CD1c-positive myeloid dendritic cell (primary cell): ENCODE measurements at regions not wholly inside any gene's neighbourhood (a gene's known extent, or its start where the extent isn't known, plus 50 kb on each side); places are given as distances from the start of the nearest gene placed in this dataset.

Experiments
- DNase-seq: peaks from one replicate; pipeline ENCODE4 v3.0.0-alpha.2; 2016; ENCODE audit errors: extremely low spot score

- no peak for DNase-seq
Observed at GRCh38 chr10:53749439-53749838, 976.9 kb upstream of the MBL2 start.

DNA sequence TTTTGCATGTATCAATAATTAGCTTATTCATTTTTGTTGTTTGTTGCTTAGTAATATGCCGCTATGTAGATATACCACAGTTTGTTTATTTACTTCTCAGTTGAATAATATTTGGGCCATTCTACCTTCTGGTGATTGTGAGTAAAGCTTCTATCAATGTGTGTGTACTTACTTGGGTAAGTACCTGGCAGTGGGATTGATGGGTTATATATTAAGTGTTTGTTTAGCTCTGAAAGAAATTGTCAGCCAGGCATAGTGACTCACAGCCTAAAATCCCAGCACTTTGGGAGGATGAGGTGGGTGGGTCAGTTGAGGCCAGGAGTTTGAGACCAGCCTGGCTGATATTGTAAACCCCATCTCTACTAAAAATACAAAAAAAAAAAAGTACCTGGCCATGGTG lies 975.7 kb upstream of the MBL2 start:
- DNase-seq, result no peak

DNA sequence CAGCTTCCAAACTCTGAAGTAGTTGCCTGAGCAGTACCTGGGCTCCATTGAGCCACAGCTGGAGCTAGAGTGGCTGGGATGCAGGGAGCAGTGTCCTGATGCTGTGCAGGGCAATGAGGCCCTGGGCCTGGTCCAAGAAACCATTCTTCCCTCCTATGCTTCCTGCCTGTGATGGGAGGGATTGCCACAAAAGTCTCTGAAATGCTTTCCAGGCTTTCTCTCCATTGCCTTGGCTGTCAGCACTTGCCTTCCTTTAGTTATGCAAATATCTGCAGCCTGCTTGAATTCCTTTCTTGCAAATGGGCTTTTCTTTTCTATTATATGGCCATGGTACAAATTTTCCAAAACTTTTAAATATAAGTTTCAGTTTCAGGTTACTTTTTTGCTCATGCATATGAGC lies 972.2 kb upstream of the MBL2 start:
- no peak for DNase-seq

GRCh38 chr10:53744176-53744575 lies 971.6 kb upstream of the MBL2 start:
- no peak for DNase-seq

GRCh38 chr10:53737132-53737531 lies 964.5 kb upstream of the MBL2 start:
- no peak for DNase-seq

DNA sequence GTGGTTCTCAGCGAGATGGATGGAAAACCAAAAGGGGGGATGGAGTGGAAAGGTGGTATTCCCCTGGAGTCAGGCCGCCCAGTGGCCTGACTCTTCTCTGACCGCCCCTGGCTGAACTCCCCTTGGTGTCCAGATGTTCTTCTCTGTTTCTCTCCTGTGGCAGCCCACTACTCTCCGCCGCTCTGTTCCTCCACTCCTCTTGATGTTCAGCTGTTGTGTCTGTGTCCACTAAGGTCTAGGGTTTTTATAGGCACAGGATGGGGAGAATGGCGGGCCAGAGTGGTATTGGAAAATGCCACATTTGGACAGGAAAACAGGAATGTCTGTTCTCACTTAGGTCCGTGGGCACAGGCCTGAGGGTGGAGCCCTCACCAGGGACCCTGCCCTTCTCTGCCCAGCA lies 954.3 kb upstream of the MBL2 start:
- DNase-seq, result no peak

GRCh38 chr10:53724581-53724980 lies 952.0 kb upstream of the MBL2 start:
- DNase-seq, result no peak

DNA sequence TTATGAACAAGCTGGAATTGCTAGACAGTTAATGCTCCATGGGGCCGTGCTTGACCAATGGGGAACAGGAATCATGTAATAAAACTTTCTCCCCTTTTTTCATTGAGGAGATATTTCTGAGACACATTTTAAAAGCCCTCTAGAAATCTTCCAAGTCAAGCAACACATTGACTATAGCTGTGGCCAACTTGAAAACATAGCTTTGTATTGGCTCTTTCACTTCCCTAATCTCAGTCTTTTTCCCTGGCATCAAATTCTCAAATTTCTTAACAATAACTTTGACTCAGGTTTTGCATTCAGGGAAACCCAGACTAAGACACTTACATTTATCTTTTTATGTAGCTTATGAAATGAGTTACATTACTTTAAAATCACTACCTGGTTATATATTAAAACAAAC lies 947.1 kb upstream of the MBL2 start:
- DNase-seq, result no peak

DNA sequence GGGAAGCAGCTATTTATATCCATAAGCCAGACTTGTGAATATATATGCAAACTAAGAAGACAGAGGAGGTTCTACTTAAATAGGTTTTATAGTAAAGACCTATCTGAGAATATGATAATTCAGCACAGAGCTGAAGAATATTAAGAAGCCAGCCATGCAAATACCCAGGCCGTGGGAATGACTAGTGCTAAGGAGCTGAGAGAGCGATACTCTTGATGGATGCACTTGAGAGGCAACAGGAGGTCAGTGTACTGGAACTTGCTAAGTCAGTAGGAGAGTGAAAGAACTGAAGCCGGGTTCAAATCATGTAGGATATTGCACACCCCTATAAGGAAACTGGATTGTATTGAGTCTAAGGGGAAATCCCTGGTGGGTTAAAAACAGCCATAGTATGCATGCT lies 943.6 kb upstream of the MBL2 start:
- no peak for DNase-seq

DNA sequence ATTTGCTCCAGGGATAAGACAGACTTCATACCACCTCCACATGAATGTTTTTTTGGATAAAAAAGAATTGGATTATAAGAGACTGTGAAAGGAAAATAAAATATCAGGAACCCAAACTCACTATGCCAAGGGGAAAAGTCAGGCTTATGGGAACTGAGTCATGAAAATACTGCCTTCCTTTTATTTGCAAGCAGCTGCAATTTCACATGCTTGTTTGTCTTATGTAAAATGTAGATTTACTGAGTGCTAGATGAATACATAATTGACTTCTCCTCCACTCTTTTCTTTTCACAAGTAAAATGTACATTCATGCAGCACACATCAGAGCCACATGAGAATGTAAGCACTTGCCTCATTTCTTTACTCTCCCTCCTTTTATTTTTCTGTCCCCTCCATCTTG lies 940.8 kb upstream of the MBL2 start:
- no peak for DNase-seq

- DNase-seq, result no peak
Observed at GRCh38 chr10:53702489-53702888, 929.9 kb upstream of the MBL2 start.

DNA sequence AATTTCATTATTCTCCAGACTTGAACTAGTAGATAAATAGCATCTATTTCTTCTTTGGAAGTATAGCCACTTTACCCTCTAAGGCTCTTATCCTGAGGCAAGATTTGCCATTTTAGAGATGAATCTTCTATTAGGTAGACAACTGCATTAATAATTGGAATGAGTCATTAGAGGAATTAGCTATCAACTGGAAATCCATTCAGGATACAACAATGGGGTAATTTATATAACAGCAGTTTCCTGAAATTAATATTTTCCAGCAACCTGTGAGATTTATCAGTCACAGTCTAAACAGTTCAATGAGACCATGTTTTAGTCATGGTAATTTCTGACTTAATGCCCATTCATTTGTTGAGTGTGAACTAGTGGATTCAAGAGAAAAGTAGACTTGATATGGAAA lies 928.6 kb upstream of the MBL2 start:
- no peak for DNase-seq

DNA sequence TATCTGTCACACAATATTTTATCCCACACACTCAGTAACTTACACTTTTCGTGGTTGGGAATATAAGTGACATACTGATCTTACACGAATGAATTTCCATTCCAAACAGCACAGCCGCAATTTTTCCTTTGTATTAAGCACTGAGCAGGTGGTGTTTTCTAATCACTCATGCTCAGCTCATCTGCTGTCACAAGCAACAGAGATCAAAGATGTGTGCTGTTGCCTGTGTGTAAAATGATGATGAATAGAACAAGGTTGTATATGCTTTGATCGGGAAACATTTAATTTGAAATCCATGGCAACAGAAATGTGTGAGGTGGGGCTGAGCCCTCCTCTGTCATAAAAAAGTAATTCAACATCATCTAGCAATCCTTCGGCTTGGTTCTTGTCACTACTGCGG lies 927.7 kb upstream of the MBL2 start:
- DNase-seq, result no peak

DNA sequence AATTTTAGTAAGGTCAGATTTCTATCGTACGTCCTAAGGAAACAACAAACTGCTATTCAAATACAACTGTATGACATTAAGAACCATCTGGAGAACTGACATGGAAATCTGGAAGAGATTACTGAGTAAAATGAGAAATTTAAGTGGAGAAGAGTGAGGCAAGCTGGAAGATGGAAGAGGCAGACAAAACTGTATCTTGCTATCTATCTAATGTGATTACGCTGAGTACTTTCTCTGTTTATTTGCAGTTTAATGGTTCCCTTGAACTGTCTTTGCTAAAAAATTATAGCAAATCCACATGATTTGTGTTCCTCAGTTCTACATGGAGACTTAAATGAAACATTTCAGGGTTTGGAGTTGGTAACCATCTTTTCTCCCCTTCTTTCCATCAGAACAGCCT lies 927.1 kb upstream of the MBL2 start:
- DNase-seq, result no peak

DNA sequence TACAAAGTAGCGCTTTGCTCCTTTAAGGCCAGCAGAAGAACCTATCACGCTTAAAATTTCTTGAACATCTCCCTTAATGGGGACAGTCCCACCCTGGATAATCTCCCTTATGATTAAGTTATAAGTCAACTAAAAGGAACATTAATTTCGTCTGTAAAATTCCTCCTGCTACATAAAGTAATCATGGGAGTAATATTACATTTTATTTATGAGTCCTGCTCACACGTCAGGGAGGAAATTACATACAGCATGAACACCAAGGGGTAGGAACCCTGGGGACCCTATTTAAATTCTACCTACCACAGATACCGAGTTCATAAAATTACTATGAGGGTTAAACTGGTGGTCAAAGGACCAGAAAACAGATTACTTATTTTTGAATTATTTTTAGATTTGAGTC lies 926.6 kb upstream of the MBL2 start:
- DNase-seq, result no peak

DNA sequence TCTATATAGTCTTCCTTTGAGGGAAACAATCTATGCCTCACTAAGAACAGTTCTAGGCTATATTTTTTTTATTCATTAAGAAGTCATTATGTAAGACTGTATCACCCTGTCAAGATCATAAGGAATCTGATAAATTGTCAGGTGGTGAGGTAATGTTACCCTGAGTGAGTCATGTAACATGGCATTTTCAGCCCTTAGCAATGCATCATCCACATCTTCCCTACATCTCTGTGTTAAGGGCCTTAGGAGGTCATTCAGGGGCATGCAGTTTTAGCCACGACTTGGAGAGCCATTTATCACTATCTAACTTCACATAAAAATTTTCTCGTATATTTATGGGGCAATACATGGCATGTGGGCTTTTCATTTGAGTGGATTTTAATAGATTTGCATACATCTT lies 924.5 kb upstream of the MBL2 start:
- DNase-seq, result no peak

GRCh38 chr10:53690524-53691240 lies 918.1 kb upstream of the MBL2 start:
- no peak for DNase-seq

GRCh38 chr10:53687800-53688199 lies 915.2 kb upstream of the MBL2 start:
- DNase-seq, result no peak

DNA sequence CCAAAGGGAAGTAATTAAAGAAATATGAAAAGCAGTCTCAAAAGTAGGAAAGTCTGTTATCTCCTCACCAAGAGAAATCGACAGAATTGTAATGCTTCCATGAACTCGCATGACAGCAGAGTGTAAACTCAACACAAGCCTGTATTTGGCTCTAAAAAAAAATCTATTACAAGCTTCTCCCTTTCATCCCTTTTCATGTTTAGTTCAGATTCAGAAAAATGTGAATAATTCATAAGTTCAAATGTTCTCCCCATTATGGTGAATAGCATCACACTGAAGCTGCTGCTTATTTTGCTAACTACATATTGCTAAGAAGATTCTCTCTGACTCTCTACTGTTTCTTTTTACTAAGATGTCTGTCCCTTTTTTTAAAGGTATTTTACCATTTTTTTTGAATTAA lies 910.3 kb upstream of the MBL2 start:
- no peak for DNase-seq

GRCh38 chr10:53682458-53682857 lies 909.9 kb upstream of the MBL2 start:
- no peak for DNase-seq

DNA sequence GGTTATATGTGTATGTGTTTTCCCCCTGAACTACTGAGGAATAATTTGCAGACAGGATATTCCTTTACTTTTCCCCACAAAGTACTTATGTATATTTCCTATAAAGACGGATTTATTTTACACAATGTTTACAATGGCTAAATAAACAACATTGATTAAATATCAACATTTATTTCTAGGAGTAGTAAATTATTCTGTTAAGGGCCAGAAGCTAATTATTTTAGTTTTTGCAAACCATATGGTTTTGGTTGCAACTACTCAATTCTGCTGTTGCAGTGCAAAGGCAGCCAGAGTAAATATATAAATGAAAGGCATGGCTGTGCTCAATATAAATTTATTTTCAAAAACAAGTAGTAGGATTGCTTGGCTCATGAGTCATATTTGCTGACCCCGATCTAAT lies 907.1 kb upstream of the MBL2 start:
- DNase-seq, result no peak

DNA sequence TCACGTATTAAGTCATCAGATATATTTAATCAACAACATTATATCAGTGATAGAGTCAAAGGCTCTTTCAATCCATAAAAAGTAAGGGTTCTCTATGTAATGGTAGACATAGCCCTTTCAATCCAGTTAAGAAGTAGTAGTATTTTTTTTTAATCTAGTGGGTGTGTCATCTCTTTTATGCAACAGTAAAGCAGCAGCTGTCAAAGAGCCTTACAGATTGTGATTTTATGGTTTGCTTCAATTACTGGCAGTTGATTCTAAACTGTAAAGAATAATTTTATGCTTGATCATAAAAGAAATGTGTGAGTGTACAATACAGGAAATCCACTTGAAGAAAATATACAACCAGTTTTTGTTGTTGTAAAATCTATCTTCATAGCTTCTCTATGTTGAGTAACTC lies 902.6 kb upstream of the MBL2 start:
- no peak for DNase-seq

DNA sequence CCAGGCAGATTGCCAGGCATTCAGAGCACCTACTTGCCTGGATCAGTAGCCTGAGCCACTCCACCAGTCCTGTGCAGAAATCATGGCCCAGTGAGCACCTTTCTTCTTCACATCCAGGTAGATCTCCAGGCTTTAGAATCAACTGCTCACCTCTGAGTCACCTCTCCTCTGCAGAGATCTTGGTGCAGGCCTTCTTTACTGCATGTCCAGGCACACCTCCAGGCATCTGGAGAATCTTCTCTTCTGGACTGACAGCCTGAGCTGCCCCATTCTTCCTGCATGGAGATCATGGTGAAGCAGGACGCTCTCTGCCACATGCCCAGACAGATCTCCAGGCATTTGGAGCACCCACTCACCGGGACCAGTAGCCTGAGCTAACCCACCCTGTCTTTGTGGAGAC lies 894.5 kb upstream of the MBL2 start:
- DNase-seq, result no peak

DNA sequence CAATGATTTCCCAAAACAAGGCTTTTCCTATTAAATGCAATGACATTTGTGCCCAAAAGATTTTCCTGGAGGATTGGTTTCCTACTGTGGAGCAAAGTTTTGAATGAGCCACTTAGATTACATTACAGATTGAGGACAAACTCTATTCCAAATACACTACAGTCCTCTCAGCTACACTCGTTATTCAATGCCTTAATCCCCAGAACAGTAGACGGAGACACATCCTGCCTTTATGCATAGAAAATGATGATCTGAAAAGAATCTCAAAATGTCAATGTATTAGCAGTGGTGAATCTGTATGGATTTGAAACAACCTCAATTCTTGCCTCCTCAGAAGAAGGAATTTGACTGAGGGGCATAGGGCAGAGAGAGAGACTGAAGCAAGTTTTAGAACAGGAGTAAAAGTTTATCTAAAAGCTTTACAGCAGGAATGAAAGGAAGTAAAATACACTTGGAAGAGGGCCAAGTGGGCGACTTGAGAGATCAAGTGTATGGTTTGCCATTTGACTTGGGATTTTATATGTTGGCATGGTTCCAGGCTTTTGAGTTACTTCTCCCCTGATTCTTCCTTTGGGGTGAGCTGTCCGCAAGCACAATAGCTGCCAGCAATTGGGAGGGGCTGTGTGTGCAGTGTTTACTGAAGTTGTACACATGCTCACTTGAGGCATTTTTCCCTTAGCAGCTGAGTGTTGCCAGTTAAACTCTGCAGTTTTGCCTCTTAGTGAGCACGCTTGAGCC lies 891.9 kb upstream of the MBL2 start:
- DNase-seq, result no peak
